Right lobe of liver (tissue), 4 donors: ENCODE measurements at regions not wholly inside any gene's neighbourhood (a gene's known extent, or its start where the extent isn't known, plus 50 kb on each side); places are given as distances from the start of the nearest gene placed in this dataset.

ENCODE experiments used
- CTCF ChIP-seq, 4 donors: fragments of 200-600 bp in 3 of 4; fragments of 450-650 bp in 1 of 4; IDR thresholded peaks; one replicate each; pipeline versions ENCODE4 v1.5.1 to v1.8.0; 2016 to 2022; ENCODE audit warnings: antibody characterized with exemption in 4 of 4, mild to moderate bottlenecking in 2 of 4
- POLR2A ChIP-seq: fragments of 450-650 bp; IDR thresholded peaks from one replicate; pipeline ENCODE4 v1.6.1; 2017; ENCODE audit warnings: antibody characterized with exemption, mild to moderate bottlenecking
- donor health status: DM: no; HTN: no; CAD: no.
- donor health status: DM: no; HTN: no; CAD: no.
- donor health status: DM: no; HTN: yes; CAD: no.

- TF ChIP-seq CTCF (IDR thresholded peaks at IDR 0.05) (no peak), POLR2A (no peak)
Measured at GRCh38 chr13:77434289-77434688, 101.2 kb upstream of the SCEL start.
